G401 (cell line): ENCODE measurements at regions not wholly inside any gene's neighbourhood (a gene's known extent, or its start where the extent isn't known, plus 50 kb on each side); places are given as distances from the start of the nearest gene placed in this dataset.
"Not testable (repeated sequence)": the region's sequence is repeated elsewhere in the genome, so short reads cannot be mapped to it uniquely, and the experiment has no call there.

ENCODE experiments used
- DNase-seq: peaks from one replicate; pipeline ENCODE4 v3.0.0-alpha.2; 2015; ENCODE audit warnings: low spot score
- in situ Hi-C: cut with HindIII; loops from 2 replicates; pipeline ENCODE4 v1.10.0; 2016; ENCODE audit warnings: low sequenced_read_pairs, mixed read lengths

GRCh38 chr4:130699004-130699403, 1603.1 kb downstream of the C4orf33 start:
- no peak for DNase-seq
- in situ Hi-C loops = no loop called here

GRCh38 chr4:130703211-130703935, 1607.4 kb downstream of the C4orf33 start:
- DNase-seq = no peak
- in situ Hi-C loops = no loop called here

DNA sequence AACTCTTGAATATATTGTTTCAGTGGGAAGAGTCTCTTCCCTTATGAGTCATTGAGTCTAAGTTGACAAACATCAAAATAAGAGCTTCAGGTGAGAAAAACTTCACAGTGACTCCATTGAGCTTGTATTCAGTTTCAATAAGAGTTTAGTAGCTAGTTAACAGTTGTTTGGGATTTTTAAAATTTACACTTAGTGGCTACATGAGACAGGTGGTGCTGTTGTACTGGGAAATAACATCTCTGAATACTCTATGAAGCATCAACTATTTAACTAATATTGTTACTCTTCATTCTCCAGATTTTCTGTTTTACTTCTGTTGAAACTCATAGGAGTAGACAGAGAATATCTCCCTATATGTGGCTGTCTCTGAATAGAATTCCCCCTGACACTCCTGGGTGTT, 1609.1 kb downstream of the C4orf33 start:
- in situ Hi-C loops = no loop called here
- DNase-seq = no peak

- no peak for DNase-seq
- in situ Hi-C loops = no loop called here
Observed at GRCh38 chr4:130712038-130712437, 1616.1 kb downstream of the C4orf33 start.

GRCh38 chr4:130714006-130714405, 1618.1 kb downstream of the C4orf33 start:
- DNase-seq = no peak
- in situ Hi-C loops = no loop called here

GRCh38 chr4:130722361-130722760, 1626.4 kb downstream of the C4orf33 start:
- DNase-seq = no peak
- in situ Hi-C loops = no loop called here

DNA sequence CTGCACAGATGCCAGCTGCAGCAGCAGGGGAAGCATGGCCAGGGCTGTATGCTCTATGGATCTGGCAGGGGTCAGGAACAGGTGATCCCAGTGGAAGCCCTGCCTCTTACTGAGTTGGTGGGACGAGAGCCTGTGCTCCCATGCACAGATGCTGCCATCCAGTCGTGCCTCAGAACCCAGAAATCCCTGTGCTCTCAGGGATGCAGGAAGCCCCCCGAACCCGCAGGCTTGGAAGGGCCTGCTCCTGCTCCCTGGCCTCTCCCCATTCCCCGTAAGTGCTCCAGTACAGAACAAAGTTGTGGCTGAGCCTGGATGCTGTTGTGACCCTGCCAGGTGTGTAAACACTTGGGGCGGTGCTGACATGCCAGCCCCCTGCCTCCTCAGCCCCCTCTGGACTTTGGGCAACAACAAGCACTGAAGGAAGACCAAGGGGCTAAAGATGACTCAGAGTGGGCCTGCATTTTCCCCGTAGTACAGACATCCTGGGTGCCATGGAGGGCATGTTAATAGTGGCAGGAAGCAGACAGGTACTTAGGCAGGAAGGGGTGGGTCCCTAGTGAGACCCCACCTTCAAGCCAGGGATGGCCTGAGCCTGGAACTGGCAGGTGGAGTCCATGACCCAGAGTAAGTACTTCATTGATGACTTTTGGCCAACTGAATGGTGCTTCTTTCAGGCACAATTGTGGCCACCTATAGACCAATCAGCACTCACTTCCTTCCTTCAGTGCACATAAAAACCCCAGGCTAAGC, 1640.7 kb downstream of the C4orf33 start:
- in situ Hi-C loops = no loop called here
- no peak for DNase-seq

DNA sequence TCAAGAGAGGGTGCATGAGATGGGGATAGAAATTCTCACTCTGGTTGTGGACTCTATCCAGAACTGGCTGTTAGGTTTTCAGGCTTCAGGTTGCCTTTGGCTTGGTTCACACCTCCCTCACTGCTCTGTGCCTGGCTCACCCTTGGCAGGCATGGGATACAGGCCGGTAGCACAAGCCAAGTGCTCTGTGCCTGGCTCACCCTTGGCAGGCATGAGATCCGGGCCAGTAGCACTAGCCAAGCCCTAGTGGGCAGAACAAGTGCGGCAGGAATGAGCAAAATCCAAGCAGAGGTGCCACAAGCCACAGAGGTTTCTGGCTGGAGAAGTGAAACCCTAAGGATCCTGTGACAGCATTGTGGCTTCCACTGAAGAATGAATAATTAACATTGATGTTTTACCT, 1642.3 kb downstream of the C4orf33 start:
- in situ Hi-C loops = no loop called here
- DNase-seq = peak; percentile 4

GRCh38 chr4:130747842-130748241, 1651.9 kb downstream of the C4orf33 start:
- DNase-seq = no peak
- in situ Hi-C loops = no loop called here

DNA sequence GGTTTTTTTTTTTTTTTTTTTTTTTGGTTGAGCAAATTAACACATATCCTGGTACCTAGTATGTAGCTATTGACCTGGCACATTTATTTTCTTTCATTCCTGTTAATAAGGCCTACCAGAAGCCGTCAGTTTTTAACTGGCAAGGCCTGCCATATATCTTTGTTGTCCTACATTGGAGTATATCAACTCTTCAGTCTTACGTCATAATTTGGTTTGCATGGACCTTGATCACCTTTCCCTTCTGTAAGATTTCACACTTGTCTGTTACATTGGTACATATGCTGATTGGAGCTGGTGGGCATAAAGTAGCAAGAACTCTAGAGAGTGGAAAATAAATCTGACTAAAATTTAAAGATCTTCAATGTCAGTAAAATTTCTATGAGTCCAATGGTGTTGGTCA, 1658.0 kb downstream of the C4orf33 start:
- no peak for DNase-seq
- in situ Hi-C loops = no loop called here

DNA sequence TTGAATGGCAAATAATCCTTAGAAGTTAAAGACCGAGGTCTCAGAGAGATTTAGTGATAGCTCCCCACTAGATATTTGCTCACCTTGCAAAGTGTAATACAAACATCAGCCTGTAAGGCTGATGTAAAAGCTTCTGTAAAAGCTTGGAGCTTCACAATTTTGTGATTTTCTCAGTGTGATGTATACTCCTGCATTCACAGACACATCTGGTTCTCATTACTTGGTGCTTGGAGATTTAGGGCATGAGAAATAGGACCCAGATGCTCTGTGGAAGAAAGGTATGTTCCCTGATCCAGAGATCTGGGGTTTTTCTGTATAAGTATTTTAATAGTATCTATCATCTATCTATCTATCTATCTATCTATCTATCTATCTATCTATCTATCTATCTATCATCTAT, 1664.3 kb downstream of the C4orf33 start:
- in situ Hi-C loops = no loop called here
- no peak for DNase-seq

GRCh38 chr4:130767384-130767783, 1671.4 kb downstream of the C4orf33 start:
- in situ Hi-C loops, DNase-seq: not testable (repeated sequence)

DNA sequence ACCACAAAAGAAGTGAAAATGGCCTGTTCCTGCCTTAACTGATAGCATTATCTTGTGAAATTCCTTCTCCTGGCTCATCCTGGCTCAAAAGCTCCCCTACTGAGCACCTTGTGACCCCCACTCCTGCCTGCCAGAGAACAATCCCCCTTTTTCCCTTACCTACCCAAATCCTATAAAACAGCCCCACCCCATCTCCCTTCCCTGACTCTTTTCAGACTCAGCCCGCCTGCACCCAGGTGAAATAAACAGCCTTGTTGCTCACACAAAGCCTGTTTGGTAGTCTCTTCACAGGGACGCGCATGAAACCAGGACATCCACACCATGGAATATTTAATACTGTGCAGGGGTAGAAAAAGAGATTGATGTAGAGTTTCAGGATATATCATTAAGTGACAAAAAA, 1677.0 kb downstream of the C4orf33 start:
- in situ Hi-C loops, DNase-seq: not testable (repeated sequence)

GRCh38 chr4:130808492-130808891, 1712.5 kb downstream of the C4orf33 start:
- peak; percentile 11 for DNase-seq
- in situ Hi-C loops = no loop called here

- no peak for DNase-seq
- in situ Hi-C loops = no loop called here
Observed at GRCh38 chr4:130812117-130812765, 1716.3 kb downstream of the C4orf33 start.

- in situ Hi-C loops = no loop called here
- no peak for DNase-seq
Observed at GRCh38 chr4:130814896-130815295, 1718.9 kb downstream of the C4orf33 start.

GRCh38 chr4:130820448-130820847, 1724.5 kb downstream of the C4orf33 start:
- in situ Hi-C loops = no loop called here

GRCh38 chr4:130825284-130825683, 1729.3 kb downstream of the C4orf33 start:
- no peak for DNase-seq
- in situ Hi-C loops = no loop called here

More at GRCh38 chr4:130820448-130820847, 1724.5 kb downstream of the C4orf33 start:
- no peak for DNase-seq

DNA sequence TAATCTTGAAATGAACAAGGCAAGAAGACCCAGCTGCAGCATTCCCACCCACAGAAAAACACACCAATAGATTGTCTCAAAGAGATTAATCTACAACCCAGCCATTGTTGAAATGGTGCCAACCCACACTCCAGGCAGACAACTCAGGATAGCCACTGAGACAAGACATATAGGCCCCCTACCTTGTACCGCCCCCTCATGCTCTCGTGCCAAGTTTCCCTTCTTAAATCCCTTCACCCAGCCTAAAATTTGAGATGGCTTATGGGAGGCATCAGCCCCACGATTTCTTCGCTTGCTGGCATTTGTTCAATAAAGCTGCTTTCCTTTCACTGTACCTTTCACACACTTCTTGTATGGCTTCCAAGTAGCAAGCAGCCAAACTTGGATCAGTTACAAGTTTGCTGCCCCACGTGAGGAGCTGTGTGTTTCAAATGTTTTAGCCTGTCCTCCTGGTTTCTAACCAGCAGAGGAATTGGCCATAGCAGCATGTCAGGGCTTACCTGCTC, 1754.1 kb downstream of the C4orf33 start:
- DNase-seq = no peak
- in situ Hi-C loops = no loop called here

- no peak for DNase-seq
- in situ Hi-C loops = no loop called here
Observed at GRCh38 chr4:130851107-130851506, 1755.2 kb downstream of the C4orf33 start.
